ENCODE measurements at regions not wholly inside any gene's neighbourhood (a gene's known extent, or its start where the extent isn't known, plus 50 kb on each side); places are given as distances from the start of the nearest gene placed in this dataset.
A peak's percentile ranks its signal among the peaks of the same experiment; 100 is the strongest.
"Not testable (repeated sequence)": the region's sequence is repeated elsewhere in the genome, so short reads cannot be mapped to it uniquely, and the experiment has no call there.

- DNase-seq, result no peak
- in situ Hi-C loops (cut with HindIII; ENCODE audit: low pct_ligation_motif_present, low pct_unique_long_range_greater_than_20kb, low sequenced_read_pairs), result no loop called here
Observed at GRCh38 chr6:10154251-10154650, 260.6 kb downstream of the TFAP2A start.

- no peak for DNase-seq
- in situ Hi-C loops (cut with HindIII; ENCODE audit: low pct_ligation_motif_present, low pct_unique_long_range_greater_than_20kb, low sequenced_read_pairs), result no loop called here
Observed at GRCh38 chr6:10151144-10151915, 263.5 kb downstream of the TFAP2A start.

GRCh38 chr6:10149603-10150002, 265.3 kb downstream of the TFAP2A start:
- in situ Hi-C loops (cut with HindIII; ENCODE audit: low pct_ligation_motif_present, low pct_unique_long_range_greater_than_20kb, low sequenced_read_pairs), result no loop called here
- no peak for DNase-seq

GRCh38 chr6:10146715-10147451, 268.0 kb downstream of the TFAP2A start:
- peak; percentile 2 for DNase-seq
- in situ Hi-C loops (cut with HindIII; ENCODE audit: low pct_ligation_motif_present, low pct_unique_long_range_greater_than_20kb, low sequenced_read_pairs), result no loop called here

GRCh38 chr6:10144772-10145171, 270.1 kb downstream of the TFAP2A start:
- no peak for DNase-seq

DNA sequence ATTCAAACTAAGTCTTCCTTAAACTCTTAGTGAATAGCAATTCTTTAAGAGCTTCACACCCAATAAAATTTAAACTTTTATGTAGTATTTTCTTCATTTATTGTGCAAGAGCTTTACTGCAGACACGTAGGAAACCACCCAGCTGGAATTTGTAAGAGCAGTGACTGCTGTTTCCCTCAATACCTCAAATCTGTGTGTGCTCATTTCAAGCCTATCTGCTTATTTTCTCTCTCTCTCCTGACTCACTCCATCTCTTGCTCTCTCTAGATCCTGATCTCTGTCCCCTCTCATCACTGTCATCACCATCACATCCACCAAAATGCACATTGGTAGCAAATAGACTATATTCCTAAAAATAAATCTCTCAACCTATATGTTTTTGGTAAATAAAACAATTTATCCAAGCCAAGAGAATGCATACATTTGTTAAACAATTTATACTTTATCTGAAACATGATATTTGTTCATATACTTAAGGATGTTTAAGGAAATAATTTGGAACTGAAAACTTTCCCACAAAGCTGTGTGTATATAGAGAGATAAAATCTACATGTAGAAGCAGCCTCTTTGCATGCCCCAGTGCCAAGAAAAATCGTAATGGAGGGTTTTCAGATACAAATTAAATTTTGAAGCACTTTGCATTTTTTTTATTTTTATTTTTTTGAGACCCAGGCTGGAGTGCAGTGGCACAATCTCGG, 273.0 kb downstream of the TFAP2A start:
- in situ Hi-C loops (cut with HindIII; ENCODE audit: low pct_ligation_motif_present, low pct_unique_long_range_greater_than_20kb, low sequenced_read_pairs), result no loop called here
- DNase-seq, result no peak

More at GRCh38 chr6:10144772-10145171, 270.1 kb downstream of the TFAP2A start:
- in situ Hi-C loops (cut with HindIII; ENCODE audit: low pct_ligation_motif_present, low pct_unique_long_range_greater_than_20kb, low sequenced_read_pairs), result no loop called here

DNA sequence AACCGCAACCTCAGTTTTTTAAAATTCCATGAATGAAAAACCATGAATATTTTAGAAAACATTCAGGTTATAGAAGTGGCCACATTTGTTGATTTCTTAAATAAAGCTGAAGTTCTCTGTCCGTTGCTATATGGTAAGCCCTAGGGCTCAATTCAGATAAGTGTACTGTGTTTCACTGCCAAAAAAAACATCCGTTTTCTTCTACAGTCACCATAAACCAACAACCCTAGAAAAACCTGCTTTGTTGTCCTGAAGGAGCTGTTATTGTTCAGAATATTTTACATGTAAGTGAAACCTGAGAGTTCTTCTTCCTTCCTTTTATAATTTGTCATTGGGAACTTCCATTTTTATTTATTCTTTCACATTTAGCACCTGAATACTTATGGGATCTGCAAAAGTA, 274.1 kb downstream of the TFAP2A start:
- in situ Hi-C loops (cut with HindIII; ENCODE audit: low pct_ligation_motif_present, low pct_unique_long_range_greater_than_20kb, low sequenced_read_pairs), result no loop called here
- DNase-seq, result no peak

GRCh38 chr6:10140136-10140535, 274.7 kb downstream of the TFAP2A start:
- in situ Hi-C loops (cut with HindIII; ENCODE audit: low pct_ligation_motif_present, low pct_unique_long_range_greater_than_20kb, low sequenced_read_pairs), result no loop called here
- DNase-seq, result no peak

GRCh38 chr6:10138917-10139316, 276.0 kb downstream of the TFAP2A start:
- in situ Hi-C loops (cut with HindIII; ENCODE audit: low pct_ligation_motif_present, low pct_unique_long_range_greater_than_20kb, low sequenced_read_pairs), result no loop called here
- DNase-seq, result no peak

DNA sequence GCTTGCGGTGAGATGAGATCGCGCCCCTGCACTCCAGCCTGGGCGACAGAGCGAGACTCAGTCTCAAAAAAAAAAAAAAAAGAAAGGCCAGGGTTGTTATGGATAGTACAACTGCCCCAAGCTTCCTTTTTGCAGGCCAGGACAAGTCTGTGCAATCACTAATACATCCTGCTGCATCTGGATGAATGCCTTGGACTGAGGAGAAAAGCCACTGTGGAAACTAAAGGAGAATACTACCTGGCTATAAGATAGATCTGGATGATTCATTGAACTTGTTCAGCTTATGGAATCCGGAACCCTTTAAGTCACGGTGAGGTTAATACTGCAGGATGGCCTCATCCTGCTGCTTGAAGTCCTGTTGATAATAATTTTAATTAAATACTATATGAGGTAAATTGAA, 278.2 kb downstream of the TFAP2A start:
- no peak for DNase-seq
- in situ Hi-C loops (cut with HindIII; ENCODE audit: low pct_ligation_motif_present, low pct_unique_long_range_greater_than_20kb, low sequenced_read_pairs), result no loop called here

DNA sequence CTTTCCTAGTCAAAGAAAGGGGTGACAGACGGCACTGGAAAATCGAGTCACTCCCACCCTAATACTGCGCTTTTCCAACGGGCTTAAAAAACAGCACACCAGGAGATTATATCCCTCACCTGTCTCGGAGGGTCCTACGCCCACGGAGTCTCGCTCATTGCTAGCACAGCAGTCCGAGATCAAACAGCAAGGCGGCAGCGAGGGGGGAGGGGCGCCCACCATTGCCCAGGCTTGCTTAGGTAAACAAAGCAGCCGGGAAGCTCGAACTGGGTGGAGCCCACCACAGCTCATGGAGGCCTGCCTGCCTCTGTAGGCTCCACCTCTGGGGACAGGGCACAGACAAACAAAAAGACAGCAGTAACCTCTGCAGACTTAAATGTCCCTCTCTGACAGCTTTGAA, 280.7 kb downstream of the TFAP2A start:
- in situ Hi-C loops (cut with HindIII; ENCODE audit: low pct_ligation_motif_present, low pct_unique_long_range_greater_than_20kb, low sequenced_read_pairs), result not testable (repeated sequence)

DNA sequence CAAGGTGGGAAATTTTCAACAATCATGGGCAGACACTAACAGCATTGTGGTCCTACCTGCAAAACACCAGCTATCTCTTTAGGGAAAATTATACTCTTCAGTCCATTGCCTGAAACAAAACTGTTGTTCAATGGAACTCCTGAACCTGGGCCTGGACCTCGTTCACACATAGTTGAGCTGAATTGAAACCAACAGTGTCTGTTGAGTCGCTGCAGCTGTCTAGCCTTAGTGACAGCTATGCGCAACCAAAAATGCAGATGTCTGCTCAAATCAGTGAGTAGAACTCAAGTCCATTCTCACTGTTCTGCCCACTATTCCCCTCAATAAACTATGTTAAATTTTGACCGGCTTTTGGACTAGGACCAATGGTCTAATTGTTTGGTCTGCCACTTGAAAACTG, 286.2 kb downstream of the TFAP2A start:
- no peak for DNase-seq
- in situ Hi-C loops (cut with HindIII; ENCODE audit: low pct_ligation_motif_present, low pct_unique_long_range_greater_than_20kb, low sequenced_read_pairs), result no loop called here

More for the DNA sequence above, 280.7 kb downstream of the TFAP2A start:
- not testable (repeated sequence) for DNase-seq

DNA sequence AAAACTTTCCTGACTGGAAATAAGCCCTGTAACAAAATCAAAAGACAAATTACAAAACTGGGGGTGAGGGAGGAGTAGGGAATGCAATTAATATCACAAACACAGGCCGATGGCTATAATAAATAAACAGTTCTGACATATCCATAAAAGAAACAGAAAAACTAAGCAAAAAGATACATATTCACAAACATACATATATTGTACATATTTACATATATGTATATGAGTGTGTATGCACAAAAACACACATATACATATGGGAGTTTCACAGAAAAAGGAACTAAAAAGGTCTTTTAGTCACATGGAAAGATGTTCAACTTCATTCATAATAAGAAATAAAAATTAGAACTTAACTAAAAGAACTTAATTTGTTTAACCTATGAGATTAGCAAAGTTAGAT, 292.7 kb downstream of the TFAP2A start:
- in situ Hi-C loops (cut with HindIII; ENCODE audit: low pct_ligation_motif_present, low pct_unique_long_range_greater_than_20kb, low sequenced_read_pairs), result no loop called here
- DNase-seq, result no peak

DNA sequence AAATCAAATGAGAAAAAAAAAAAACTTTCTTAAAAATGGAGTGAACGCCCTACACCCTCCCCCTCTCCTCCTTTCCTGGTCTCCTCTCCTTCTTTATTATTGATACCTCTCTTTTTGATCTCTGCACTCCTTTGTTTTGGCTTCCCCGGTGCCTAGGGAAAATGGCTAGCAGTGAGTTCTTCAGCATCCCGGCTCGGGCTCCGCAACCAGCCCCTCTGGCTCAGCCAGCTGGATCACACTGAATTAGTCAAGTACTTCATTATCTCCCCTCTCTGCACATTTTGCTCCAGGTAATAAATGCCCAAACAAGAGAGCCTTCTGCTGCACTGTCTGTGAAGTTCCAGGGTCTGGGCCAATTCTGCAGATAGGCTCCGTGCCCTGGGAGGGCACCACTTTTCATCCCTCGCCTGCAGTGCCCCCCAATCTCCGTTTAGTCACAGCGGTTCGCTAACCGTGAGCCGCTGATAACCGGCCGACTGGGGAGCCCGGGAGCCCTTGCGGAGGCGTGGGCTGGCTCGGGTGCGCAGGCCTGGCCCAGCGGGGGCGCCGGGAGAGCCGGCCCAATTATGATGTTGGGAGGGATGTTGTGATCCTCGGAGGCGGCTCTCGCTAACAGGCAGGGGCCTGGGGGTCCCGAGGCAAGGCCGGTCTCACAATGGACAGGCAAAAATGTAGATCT, 301.9 kb downstream of the TFAP2A start:
- in situ Hi-C loops (cut with HindIII; ENCODE audit: low pct_ligation_motif_present, low pct_unique_long_range_greater_than_20kb, low sequenced_read_pairs), result no loop called here

DNA sequence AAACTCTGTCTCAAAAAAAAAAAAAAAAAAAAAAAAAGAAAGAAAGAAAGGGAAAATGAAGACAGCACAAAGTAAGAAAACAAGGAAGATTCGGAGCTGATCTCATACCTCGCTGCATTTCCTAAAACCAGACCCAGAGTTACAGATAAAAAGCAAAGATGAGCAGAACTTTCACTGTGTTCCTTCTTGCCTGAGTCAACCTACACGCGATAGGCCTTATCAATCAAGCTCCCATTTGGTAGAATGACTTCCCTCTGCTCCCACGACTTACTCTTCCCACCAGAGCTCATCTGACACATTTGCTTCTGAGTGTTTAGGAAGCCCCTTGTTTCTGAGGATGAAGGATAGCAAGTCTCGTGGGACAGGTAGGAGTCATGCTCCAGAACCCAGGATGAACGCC, 302.9 kb downstream of the TFAP2A start:
- no peak for DNase-seq
- in situ Hi-C loops (cut with HindIII; ENCODE audit: low pct_ligation_motif_present, low pct_unique_long_range_greater_than_20kb, low sequenced_read_pairs), result no loop called here

More for the DNA sequence above, 301.9 kb downstream of the TFAP2A start:
- no peak for DNase-seq

- DNase-seq, result no peak
- in situ Hi-C loops (cut with HindIII; ENCODE audit: low pct_ligation_motif_present, low pct_unique_long_range_greater_than_20kb, low sequenced_read_pairs), result no loop called here
Observed at GRCh38 chr6:10101551-10102252, 313.2 kb downstream of the TFAP2A start.

GRCh38 chr6:10099529-10100140, 315.2 kb downstream of the TFAP2A start:
- in situ Hi-C loops (cut with HindIII; ENCODE audit: low pct_ligation_motif_present, low pct_unique_long_range_greater_than_20kb, low sequenced_read_pairs), result no loop called here
- DNase-seq, result no peak
